Activated naive CD4-positive, alpha-beta T cell (primary cell): ENCODE measurements at regions not wholly inside any gene's neighbourhood (a gene's known extent, or its start where the extent isn't known, plus 50 kb on each side); places are given as distances from the start of the nearest gene placed in this dataset.
"Not testable (repeated sequence)": the region's sequence is repeated elsewhere in the genome, so short reads cannot be mapped to it uniquely, and the experiment has no call there.

Experiments used
- DNase-seq, 4 experiments: peaks; one replicate each; lab custom pipeline; 2025; lab: John Stamatoyannopoulos, UW

DNA sequence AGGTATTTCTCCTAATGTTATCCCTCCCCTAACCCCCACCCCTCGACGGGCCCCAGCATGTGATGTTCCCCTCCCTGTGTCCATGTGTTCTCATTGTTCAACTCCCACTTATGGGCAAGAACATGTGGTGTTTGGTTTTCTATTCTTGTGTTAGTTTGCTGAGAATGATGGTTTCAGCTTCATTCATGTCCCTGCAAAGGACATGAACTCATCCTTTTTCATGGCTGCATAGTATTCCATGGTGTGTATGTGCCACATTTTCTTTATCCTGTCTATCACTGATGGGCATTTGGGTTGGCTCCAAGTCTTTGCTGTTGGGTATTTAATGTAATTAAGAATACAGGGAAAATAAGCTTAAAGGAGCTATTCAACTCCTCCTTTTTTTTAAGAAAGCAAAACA, 1030.4 kb downstream of the PCDH7 start:
- DNase-seq: not testable (repeated sequence)

- DNase-seq: no peak
Measured at GRCh38 chr4:31755751-31756150, 1035.6 kb downstream of the PCDH7 start.

DNA sequence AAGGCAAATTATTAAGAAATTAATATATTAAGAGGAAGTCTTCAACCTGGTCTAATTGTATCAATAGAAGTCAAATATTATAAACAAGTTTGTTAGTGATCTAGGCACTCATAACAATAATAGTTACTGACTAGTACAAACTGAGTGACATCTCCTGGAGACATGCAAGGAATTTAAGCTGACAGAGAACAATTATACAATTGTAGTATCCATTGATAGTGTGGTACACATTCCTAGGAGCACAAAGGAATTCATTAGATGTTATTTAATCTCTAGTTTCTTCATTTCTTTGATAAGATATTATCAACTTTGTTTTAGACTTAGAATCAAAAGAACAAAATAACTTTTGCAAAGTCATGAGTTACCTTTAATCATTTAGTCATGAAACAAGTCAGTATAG, 1048.6 kb downstream of the PCDH7 start:
- no peak for DNase-seq

DNA sequence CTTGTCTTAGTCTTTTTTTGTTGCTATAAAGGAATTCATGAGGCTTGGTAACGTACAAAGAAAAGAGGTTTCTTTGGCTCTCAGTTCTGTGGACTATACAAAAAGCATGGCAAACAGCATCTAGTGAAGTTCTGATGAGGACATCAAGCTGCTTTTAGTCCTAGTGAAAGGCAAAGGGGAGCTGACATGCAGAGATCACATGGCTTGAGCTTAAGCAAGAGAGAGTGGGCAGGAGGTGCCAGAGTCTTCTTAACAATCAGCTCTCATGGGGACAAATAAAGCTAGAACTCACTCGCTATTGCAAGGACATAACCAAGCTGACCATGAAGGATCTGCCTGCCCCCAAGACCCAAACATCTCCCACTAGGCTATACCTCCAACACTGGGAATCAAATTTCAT, 1063.1 kb downstream of the PCDH7 start:
- no peak for DNase-seq

DNA sequence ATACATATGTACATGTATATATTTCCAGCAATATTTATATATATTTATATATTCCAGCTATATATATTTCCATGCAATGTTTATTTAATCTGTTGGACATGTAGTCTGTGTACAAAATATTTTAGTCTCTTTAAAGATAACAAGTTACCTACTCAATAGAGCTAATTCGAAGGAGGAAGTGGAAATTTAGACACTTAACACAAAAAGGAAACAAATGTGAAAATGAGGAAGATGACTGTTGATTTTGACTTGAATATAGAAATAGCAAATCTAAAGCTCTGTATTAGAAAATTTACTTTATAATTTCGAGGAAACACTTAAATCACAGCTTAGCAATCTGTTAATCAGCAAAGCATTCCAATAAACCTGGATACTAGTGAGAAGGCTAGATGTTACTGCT, 1064.4 kb downstream of the PCDH7 start:
- DNase-seq: no peak

DNA sequence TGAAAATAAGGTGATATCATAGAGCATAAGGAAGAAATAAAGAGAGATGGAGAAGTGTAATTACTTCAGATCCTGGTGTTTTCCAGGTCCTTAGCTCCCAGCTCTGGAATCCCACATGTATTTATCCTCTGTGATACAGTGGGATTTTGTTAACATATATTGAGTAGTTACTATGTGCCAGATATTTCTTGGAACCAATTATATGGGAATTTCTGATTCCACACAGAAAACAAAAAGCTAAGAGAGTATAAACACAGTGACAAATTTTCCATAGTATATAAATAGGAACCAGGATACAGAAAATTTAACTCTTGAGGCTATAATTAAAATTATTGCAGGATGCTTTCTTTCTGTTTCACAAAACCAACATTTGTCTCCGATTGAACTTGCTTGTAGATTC, 1067.5 kb downstream of the PCDH7 start:
- DNase-seq: no peak

GRCh38 chr4:31788676-31789075, 1068.5 kb downstream of the PCDH7 start:
- DNase-seq: no peak

DNA sequence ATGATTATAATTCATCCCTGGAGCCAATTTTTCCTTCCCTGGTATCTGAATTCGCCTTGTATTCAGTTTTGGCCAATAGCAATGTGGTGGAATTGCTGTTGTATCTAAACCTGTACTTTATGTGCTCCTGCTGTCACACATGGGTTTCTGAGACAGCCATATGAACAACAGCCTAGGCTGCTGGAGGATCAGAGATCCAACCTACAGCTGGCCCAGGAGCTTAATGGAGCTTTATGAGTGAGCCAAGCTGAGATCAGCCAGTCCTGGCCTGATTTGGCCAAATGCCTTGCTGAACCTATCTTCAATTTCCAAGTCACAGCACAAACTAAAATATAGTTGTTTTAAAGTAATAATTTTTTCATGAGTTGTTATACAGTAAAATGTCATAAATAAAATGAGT, 1071.5 kb downstream of the PCDH7 start:
- no peak for DNase-seq

- DNase-seq: no peak
Measured at GRCh38 chr4:31793907-31794306, 1073.7 kb downstream of the PCDH7 start.

DNA sequence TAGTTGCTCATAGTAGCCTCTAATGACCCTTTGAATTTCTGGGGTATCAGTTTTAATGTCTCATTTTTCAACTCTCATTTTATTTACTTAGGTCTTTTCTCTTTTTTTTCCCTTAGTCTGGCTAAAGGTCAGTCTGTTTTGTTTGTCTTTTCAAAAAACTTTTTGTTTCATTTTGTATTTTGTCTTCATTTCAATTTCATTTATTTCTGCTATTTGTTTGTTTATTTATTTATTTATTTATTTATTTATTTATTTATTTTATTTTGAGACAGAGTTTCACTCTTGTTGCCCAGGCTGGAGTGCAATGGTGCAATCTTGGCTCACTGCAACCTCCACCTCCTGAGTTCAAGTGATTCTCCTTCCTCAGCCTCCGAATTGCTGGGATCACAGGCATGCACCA, 1076.9 kb downstream of the PCDH7 start:
- DNase-seq: not testable (repeated sequence)

- no peak for DNase-seq
Measured at GRCh38 chr4:31803526-31804195, 1083.5 kb downstream of the PCDH7 start.

GRCh38 chr4:31807036-31807435, 1086.9 kb downstream of the PCDH7 start:
- no peak for DNase-seq

GRCh38 chr4:31844350-31844749, 1124.2 kb downstream of the PCDH7 start:
- DNase-seq: no peak

GRCh38 chr4:31851946-31852345, 1131.8 kb downstream of the PCDH7 start:
- DNase-seq: no peak

DNA sequence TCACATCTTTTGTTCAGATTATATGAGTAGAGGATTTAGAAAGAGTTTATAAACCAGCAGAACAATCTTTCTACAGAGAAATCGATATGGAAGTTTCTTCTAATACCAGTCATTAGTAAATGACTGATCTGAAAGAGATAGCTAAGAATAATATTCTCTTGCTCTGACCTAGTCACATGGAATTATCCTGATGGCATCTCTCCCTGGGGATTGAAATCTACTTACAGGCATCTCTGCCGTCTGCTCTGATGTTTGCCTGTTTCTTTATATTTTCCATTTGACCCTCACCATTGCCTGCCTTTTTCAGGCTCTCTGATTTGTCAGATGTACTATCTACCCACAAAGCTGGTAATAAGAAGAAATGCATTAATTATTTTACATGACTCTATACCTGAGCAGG, 1157.3 kb downstream of the PCDH7 start:
- no peak for DNase-seq

DNA sequence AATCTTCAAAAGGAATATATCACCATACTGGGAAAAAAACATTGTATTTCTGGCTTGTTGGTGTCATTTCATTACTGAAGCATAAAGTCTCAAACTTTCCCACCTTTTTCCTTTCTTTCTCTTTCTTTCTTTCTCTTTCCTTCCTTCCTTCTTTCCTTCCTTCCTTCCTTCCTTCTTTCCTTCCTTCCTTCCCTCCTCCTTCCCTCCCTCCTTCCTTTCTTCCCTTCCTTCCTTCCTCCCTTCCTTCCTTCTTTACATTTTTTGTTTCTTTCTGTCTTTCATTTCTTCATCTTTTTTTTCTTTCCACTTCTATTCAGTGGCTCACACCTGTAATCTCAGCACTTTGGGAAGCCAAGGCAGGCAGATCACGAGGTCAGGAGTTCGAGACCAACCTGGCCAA, 1160.7 kb downstream of the PCDH7 start:
- not testable (repeated sequence) for DNase-seq

DNA sequence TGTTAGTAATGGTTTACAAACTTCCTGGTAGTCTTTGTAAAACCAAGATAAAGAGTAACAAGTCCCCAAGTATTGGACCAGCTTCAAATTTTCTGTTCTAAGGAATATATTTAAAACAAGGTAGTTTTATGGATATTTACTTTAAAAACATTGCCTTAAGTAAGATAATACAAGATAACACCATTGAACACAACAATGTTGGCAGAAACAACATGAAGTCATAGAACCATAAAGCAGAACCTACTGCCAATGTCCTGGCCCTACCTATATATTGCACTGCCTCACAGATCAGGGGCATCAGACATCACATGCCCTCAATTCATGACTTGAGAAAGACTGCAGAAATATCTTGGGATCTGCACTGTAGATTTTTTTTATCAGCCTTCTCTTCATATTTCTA, 1176.2 kb downstream of the PCDH7 start:
- DNase-seq: no peak

DNA sequence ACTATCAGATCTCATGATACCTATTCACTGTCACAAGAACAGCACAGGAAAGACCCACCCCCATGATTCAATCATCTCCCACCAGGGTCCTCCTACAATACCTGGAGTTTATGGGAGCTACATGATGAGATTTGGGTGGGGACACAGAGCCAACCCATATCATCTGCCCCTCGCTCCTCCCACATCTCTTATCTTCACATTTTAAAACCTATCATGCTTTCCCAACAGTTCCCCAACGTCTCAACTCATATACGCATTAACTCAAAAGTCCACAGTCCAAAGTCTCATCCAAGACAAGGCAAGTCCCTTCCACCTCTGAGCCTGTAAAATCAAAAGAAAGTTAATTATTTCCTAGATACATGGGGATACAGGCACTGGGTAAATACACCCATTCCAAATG, 1185.2 kb downstream of the PCDH7 start:
- no peak for DNase-seq

DNA sequence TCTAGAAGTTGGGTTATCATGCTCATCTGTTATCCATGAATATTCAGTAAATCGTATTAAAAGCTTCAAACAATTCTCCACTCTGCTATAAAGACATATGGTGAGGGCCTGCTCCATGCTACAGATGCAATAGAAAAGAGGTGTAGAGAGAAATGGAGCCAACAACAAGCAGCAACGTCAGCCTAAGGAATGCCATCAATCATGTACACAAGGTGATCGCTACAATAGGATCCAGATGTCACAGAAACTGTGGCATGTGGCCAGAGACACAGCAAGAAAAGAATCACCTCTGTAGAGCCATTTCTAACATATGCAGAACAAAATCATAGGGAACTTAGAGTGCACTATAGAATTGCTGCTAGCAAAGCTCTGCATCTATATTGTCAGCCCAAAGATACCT, 1188.1 kb downstream of the PCDH7 start:
- DNase-seq: no peak

DNA sequence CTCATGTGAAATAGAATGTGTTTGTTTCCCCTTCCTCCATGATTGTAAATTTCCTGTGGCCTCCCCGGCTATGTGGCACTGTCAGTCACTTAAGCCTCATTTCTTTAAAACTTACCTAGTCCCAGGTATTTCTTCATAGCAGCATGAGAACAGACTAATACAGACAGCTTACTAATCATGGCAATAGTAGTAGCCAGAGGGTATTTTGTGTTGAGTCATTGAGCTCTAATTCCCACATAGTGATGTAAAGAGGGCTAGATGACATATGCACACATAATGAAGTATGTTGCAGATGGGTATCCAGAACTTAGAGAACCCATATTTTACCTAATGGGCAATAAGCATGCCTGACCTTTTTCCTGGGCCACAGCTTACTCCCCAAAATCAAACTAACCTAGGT, 1197.2 kb downstream of the PCDH7 start:
- DNase-seq: no peak

GRCh38 chr4:31918891-31919290, 1198.7 kb downstream of the PCDH7 start:
- no peak for DNase-seq

GRCh38 chr4:31923634-31924033, 1203.5 kb downstream of the PCDH7 start:
- no peak for DNase-seq

DNA sequence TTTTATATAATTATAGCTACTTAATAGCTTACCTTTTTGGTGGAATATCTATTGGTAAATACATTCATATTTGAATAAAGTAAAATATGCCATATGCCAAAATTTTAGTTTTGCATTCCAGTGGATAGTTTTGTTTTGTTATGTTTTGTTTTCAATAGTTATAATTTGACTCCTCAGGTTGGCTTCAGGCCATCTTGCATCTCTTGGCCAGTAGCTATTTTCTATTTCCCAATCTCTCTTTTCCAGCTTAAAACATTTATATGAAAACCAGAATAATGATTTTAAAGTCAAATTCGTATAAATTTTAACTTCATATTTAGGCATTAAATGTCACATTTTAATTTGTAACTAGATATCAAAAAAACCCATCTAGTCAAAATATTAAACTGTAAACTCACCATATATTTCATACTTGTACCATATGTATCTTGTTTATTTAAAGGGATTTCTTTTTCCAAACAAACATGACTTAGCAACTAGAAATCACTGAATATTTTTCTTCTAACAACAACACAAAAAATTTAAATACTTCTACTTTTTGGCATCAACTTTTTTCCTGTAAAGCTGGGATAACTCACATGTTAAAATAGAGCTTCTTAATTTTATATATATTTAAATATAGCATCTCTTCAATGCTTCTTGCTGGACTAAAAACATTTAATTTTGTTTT, 1209.6 kb downstream of the PCDH7 start:
- DNase-seq: no peak

DNA sequence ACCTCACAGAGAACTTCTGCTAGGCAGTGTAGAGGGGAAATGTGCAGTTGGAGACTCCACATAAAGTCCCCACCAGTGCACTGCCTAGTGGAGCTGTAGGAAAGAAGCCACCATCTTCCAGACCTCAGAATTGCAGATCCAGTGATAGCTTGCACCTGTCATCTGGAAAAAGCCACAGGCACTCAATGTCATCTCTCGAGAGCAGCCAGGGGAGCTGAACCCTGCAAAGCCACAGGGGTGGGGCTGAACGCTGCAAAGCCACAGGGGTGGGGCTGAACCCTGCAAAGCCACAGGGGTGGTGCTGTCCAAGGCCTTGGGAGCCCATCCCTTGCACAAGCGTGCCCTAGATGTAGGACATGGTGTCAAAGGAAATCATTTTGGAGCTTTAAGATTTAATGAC, 1226.3 kb downstream of the PCDH7 start:
- DNase-seq: no peak
